HG03439 (cell line): ENCODE measurements at regions not wholly inside any gene's neighbourhood (a gene's known extent, or its start where the extent isn't known, plus 50 kb on each side); places are given as distances from the start of the nearest gene placed in this dataset.

Source experiments
- ATAC-seq: cut with Tn5 transposase; IDR thresholded peaks from one replicate; pipeline ENCODE4 v1.9.1; 2021; ENCODE audit warnings: mild to moderate bottlenecking, moderate library complexity; ENCODE audit not compliant: unreplicated experiment

DNA sequence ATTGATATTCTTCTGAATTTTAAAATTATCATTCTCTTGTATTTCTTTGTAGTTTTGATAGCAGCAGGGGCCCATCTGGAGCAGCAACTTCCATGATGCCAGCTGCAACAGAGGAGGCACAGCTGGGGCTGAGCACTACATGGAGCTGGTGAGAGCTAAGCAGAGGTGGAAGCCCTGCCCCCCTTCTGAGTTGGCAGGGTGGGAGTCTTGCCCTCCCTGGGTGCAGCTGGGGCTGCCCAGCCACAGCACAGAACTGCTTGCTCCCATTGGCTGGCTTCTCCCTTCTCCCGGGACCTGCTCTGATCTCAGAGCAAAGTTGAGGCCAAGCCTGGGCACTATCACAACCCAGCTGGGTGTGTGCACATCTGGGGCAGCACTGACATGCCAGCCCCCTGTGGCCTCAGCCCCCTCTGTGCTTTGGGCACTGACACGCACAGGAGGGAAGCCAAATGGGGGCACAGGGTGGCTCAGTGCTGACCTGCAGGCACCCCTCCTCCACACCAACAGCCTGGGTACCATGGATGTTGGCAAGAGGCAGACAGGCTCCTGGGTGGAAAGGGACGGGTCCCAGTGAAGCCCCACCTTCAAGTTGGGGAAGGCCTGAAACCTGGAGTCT is 69.1 kb upstream of the EYA4 start:
- no peak for ATAC-seq

DNA sequence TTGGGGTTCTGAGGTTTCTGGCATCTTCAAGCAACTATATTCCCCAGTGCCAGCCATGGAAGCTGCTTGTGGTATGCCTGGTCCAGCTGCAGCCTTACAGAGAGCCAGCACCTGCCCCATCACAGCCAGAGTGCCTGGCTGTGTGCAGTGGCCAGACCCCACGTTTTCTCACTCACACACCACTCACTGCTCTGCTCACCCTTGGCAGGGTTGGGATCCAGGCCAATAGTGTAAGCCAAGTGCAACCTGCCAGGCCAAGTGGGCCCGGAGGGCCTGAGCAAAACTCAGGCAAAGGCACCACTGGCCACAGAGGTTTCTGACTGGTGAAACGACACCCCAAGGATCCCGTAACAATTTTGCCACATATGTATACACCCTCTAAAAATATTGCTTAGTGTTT is 67.9 kb upstream of the EYA4 start:
- no peak for ATAC-seq

- ATAC-seq = no peak
Observed at GRCh38 chr6:133179481-133179880, 61.7 kb upstream of the EYA4 start.

GRCh38 chr6:133183691-133184090 is 57.5 kb upstream of the EYA4 start:
- ATAC-seq = no peak

DNA sequence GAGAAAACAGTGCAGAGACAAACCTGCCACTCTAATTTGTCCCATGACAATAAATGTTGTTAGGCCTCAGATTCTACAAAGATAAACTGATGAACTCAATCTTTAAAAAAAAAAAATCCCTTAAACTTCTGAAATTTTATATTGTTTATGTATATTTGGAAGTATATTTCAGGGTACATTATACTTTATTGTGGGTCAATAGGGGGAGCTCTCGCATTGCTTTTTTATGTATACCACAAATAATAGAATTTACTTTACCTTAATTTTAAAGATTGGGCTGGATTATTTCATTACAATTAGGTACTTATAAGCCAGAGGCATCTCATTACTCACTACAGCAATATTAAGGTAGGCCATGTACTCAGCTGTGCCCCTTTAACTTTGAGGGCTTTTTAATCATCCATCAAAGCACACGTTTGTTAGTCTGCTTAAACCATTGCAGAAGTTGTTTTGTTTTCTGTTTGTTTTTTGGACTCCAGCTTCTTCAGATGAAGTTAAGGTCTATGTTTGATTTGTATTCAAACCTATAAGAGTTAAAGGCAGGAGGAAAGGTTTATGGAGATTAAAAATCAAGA is 56.3 kb upstream of the EYA4 start:
- no peak for ATAC-seq

- ATAC-seq = no peak
Observed at GRCh38 chr6:133185731-133186130, 55.4 kb upstream of the EYA4 start.

- ATAC-seq = no peak
Observed at GRCh38 chr6:133187114-133187513, 54.0 kb upstream of the EYA4 start.

DNA sequence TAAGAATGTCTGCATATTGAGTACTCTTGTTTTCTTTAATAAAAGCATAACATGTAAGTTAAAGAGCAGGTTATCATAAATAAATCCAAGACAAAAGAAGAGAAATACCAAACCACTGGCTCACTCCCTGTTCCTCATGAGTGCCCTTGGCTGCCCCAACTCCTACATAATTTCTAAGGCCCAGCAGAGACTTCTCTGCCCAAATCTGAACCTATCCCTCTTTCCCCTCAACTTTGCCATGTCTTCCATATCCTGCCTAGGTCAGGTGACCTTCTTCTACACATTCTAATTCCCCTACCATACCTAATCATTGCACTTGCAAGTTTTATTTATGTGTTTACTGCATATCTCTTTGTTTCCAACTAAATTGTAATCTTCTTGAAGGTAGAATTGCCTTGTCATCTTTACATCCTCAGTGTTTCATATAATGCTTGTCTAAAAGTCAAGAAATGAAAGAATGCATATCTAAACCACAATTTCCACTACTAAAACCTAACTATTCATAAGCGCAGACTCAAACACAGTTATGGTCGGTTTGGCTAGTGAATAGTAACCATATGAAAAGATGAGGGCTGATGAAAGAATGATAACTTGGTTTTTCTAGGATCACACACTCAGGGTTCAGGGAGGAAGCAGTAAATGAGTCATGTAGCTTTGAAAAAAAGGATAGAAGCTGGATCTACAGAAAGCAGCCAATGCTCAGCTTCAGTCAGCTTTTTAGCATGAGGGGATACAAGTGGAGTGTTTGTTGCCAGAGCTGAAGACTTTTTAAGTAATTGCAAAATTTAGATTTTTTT is 53.3 kb upstream of the EYA4 start:
- ATAC-seq = no peak

DNA sequence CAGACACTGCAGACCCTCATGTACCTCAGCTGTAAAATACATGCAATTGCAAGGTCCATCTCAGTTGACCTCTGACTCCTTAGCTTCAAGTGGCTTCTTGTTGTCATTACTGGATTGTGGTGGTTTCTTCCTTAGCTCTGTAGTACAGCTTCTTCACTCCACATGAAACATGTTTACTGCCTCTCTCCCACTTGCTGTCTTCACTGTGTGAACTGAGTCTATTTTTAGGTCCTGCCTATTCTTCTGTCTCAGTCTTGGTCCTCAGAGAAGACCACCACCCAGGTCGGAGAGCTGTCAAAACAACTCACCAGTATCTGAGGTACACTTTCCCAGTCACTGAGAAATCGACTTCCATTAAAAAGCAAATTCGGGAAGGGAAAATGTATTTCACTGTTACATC is 50.2 kb upstream of the EYA4 start:
- no peak for ATAC-seq

DNA sequence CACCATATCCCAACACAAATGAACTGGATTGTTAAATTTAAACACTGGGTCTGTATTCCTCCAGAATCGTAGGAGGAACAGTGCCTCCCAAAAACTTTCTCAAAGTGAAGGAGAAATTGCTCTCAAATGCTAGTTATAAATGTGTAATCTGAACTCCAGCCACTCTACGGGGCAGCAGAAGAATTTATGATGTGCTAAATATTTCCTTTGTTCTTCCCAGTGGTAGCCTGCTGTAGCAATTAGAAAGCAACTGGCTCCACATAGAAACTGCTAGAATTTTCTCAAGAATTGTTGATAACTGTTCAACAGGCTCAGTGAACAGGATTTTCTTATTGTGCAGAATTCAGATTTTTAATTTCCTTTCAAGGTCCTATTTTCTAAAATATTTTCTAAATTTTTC is 49.8 kb upstream of the EYA4 start:
- ATAC-seq = no peak
